ENCODE measurements at regions not wholly inside any gene's neighbourhood (a gene's known extent, or its start where the extent isn't known, plus 50 kb on each side); places are given as distances from the start of the nearest gene placed in this dataset.

DNA sequence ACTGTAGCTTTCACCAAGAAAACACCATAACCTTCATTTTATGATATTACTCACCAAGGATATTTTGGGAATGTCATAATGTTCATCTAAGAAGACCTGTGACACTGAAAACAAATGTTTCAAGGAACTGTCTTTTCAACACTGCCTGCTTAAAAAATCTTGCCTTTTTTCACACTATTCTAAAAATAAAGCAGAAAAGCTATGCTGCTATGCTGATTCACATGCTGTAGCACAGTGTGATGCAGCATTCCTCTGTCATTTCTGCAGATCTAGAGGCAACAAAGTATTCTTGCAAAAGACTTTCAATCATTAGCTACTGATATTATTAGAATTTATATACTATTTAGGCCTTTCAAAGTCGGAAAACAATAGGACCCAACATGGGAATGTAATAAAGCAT is 525.7 kb downstream of the UQCRFS1 start:
- no peak for TF ChIP-seq EP300 (IDR thresholded peaks at IDR 0.05; ENCODE audit: borderline replicate concordance in 1 of 2, control insufficient read depth in 1 of 2, low read depth in 2 of 2, low read length in 2 of 2)
- no peak for TF ChIP-seq CTCF (IDR thresholded peaks at IDR 0.05 in 2 of 3, conservative IDR thresholded peaks at IDR 0.05 in 1 of 3; ENCODE audit: control insufficient read depth in 2 of 3, extremely low read depth in 1 of 3, insufficient read depth in 1 of 3, low read depth in 3 of 3, low read length in 3 of 3)
- TF ChIP-seq CBX3 (IDR thresholded peaks at IDR 0.05; ENCODE audit: borderline replicate concordance, low read depth), result no peak
- TF ChIP-seq ETV6 (conservative IDR thresholded peaks at IDR 0.05 in 1 of 2, IDR thresholded peaks at IDR 0.05 in 1 of 2; ENCODE audit: borderline replicate concordance in 1 of 2, low read depth in 1 of 2), result no peak
- no peak for TF ChIP-seq SP1 (IDR thresholded peaks at IDR 0.05; ENCODE audit: low read depth, low read length)
- no peak for TF ChIP-seq EZH2 (IDR thresholded peaks at IDR 0.05; ENCODE audit: borderline replicate concordance, control insufficient read depth, low read depth, low read length)
- TF ChIP-seq POLR2A (IDR thresholded peaks at IDR 0.05; ENCODE audit: low read depth, low read length), result no peak
- TF ChIP-seq MTA3 (IDR thresholded peaks at IDR 0.05; ENCODE audit: borderline replicate concordance, low read length), result no peak
- no peak for TF ChIP-seq RFX5 (IDR thresholded peaks at IDR 0.05; ENCODE audit: low read depth, low read length)
- TF ChIP-seq MYC (IDR thresholded peaks at IDR 0.05; ENCODE audit: insufficient read depth, insufficient read length, insufficient replicate concordance, low read length, severe bottlenecking), result no peak
- TF ChIP-seq SRF (IDR thresholded peaks at IDR 0.05; ENCODE audit: low read depth in 2 of 2, low read length in 2 of 2), result no peak
- no peak for TF ChIP-seq KDM1A (IDR thresholded peaks at IDR 0.05; ENCODE audit: borderline replicate concordance)
- TF ChIP-seq, protein P1, sequence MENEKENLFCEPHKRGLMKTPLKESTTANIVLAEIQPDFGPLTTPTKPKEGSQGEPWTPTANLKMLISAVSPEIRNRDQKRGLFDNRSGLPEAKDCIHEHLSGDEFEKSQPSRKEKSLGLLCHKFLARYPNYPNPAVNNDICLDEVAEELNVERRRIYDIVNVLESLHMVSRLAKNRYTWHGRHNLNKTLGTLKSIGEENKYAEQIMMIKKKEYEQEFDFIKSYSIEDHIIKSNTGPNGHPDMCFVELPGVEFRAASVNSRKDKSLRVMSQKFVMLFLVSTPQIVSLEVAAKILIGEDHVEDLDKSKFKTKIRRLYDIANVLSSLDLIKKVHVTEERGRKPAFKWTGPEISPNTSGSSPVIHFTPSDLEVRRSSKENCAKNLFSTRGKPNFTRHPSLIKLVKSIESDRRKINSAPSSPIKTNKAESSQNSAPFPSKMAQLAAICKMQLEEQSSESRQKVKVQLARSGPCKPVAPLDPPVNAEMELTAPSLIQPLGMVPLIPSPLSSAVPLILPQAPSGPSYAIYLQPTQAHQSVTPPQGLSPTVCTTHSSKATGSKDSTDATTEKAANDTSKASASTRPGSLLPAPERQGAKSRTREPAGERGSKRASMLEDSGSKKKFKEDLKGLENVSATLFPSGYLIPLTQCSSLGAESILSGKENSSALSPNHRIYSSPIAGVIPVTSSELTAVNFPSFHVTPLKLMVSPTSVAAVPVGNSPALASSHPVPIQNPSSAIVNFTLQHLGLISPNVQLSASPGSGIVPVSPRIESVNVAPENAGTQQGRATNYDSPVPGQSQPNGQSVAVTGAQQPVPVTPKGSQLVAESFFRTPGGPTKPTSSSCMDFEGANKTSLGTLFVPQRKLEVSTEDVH (IDR thresholded peaks at IDR 0.05; ENCODE audit: low read depth, partially characterized antibody), result no peak
